SU-DHL-6 (cell line): ENCODE measurements at regions not wholly inside any gene's neighbourhood (a gene's known extent, or its start where the extent isn't known, plus 50 kb on each side); places are given as distances from the start of the nearest gene placed in this dataset.

Experiments used
- CTCF ChIP-seq: fragments of 200-600 bp; sonication (generic); IDR thresholded peaks from one replicate; pipeline ENCODE4 v1.5.1; 2017; ENCODE audit warnings: antibody characterized with exemption, mild to moderate bottlenecking, low read length, moderate library complexity; ENCODE audit not compliant: insufficient read depth, poor library complexity, severe bottlenecking
- EZH2phosphoT487 ChIP-seq: fragments of 200-600 bp; sonication (generic), shearing (Covaris generic); conservative IDR thresholded peaks from 2 replicates; pipeline ENCODE4 v1.6.1; 2018; ENCODE audit warnings: mild to moderate bottlenecking, antibody characterized with exemption, low read length, moderate library complexity, mixed read lengths

GRCh38 chr14:100644784-100645183, 57.6 kb upstream of the BEGAIN start:
- TF ChIP-seq EZH2phosphoT487 = no peak
- TF ChIP-seq CTCF = no peak
